ENCODE measurements at regions not wholly inside any gene's neighbourhood (a gene's known extent, or its start where the extent isn't known, plus 50 kb on each side); places are given as distances from the start of the nearest gene placed in this dataset.

- TF ChIP-seq ZBTB33 (IDR thresholded peaks at IDR 0.05), result no peak
- TF ChIP-seq ESRRA (IDR thresholded peaks at IDR 0.05; ENCODE audit: low read length), result no peak
Observed at GRCh38 chr14:58735596-58735995, 97.8 kb downstream of the DACT1 start (continued).

- FAIRE-seq (no peak), DNase-seq (ENCODE audit: low read depth, low spot score) (no peak), ATAC-seq (no peak)
- WGBS (ENCODE audit: insufficient coverage, insufficient replicate concordance, low lambda C conversion rate, missing lambda C conversion rate), result 52% methylated on average over 4 of the region's 4 CpGs
- intact Hi-C loops (cut with micrococcal nuclease; ENCODE audit: unreplicated experiment), result no loop called here
- ChIA-PET SMC1A (ENCODE audit: uncharacterized antibody, unreplicated experiment) (interaction anchor here (3.3 kb wide), 1 partner anchor 58 kb away, joined by 35 read pairs; no protein-coding TSS in a partner anchor), POLR2A (no interaction called here), RAD21 (ENCODE audit: unreplicated experiment) (no interaction called here), CTCF (no interaction called here)
- Histone ChIP-seq H3K79me2 (ENCODE audit: control insufficient read depth, insufficient read depth, low read length) (no peaks in the 10 kb centered on the region), H3K4me1 (ENCODE audit: control insufficient read depth, insufficient read depth, low read length) (no peaks in the 10 kb centered on the region), H4K20me1 (ENCODE audit: control insufficient read depth, insufficient read depth) (no peaks in the 10 kb centered on the region), H3K27ac (ENCODE audit: control insufficient read depth, insufficient read depth) (no peak overlapping the region), H2AFZ (ENCODE audit: control insufficient read depth, low read depth, low read length) (no peak overlapping the region), H3K27me3 (replicated peaks in 1 of 2; ENCODE audit: control insufficient read depth in 2 of 2, insufficient read depth in 2 of 2, low read length in 1 of 2) (no peaks in the 10 kb centered on the region), H3K9ac (ENCODE audit: control insufficient read depth, insufficient read depth, low read length) (no peak overlapping the region), H3K9me3 (replicated peaks; ENCODE audit: control insufficient read depth, insufficient read depth, low read length) (no peaks in the 10 kb centered on the region), H3K4me3 (no peak overlapping the region), H3K36me3 (ENCODE audit: control insufficient read depth in 2 of 2, insufficient read depth in 2 of 2, low read length in 1 of 2) (no peaks in the 10 kb centered on the region), H3K4me2 (ENCODE audit: control insufficient read depth, insufficient read depth) (no peak overlapping the region)
- BruUV-seq (replicated peaks), result no TSS peak
- in situ Hi-C loops (cut with MboI), result no loop called here
- TF ChIP-seq WRNIP1 (IDR thresholded peaks at IDR 0.05; ENCODE audit: borderline replicate concordance, low read depth, low read length), result no peak
- no peak for TF ChIP-seq RB1 (IDR thresholded peaks at IDR 0.05; ENCODE audit: borderline replicate concordance)
Observed at GRCh38 chr14:58736606-58737005, 98.8 kb downstream of the DACT1 start.

Measured in GM12878 (cell line).